ENCODE measurements at regions not wholly inside any gene's neighbourhood (a gene's known extent, or its start where the extent isn't known, plus 50 kb on each side); places are given as distances from the start of the nearest gene placed in this dataset.

DNA sequence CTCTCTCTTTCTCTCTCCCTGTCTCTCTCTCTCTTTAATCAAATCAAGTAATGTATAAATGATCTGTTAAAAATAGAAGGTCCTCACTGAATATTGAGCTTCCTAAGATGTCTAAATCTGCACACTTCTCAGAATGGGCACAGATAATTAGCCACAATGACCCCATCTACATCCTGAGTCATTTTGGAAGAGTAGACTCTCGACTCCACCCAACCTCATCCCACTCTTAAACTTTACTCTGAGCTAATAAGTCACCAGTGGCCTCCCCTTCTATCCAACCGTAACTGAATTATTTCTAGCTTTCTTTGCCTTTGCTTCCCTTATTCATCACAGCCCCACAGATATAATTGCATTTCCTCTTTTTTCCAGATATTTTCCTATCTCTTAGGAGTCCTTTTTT, 326.5 kb upstream of the ZNF717 start:
- Histone ChIP-seq H2AK5ac (ENCODE audit: low read depth, low read length) (no peak overlapping the region), H4K8ac (ENCODE audit: extremely low read depth, insufficient read depth, low read length) (no peak overlapping the region), H2BK15ac (ENCODE audit: low read length) (no peak overlapping the region), H3K4me1 (replicated peaks in 1 of 4; ENCODE audit: control insufficient read depth in 3 of 4, insufficient read depth in 4 of 4, low read length in 3 of 4) (no peaks in the 10 kb centered on the region), H3K14ac (ENCODE audit: insufficient read length) (no peak overlapping the region), H4K5ac (ENCODE audit: insufficient read length, low read depth, low read length) (no peak overlapping the region), H2BK20ac (ENCODE audit: low read length) (no peak overlapping the region), H3K18ac (ENCODE audit: extremely low read depth, low read length) (no peak overlapping the region), H3K23ac (ENCODE audit: insufficient read length) (no peak overlapping the region), H3K9ac (replicated peaks in 1 of 4; ENCODE audit: extremely low read depth in 1 of 4, low read depth in 3 of 4, low read length in 3 of 4) (no peak overlapping the region), H3K79me2 (ENCODE audit: control insufficient read depth in 1 of 2, insufficient read depth in 2 of 2, low read length in 2 of 2) (no peaks in the 10 kb centered on the region), H3K27me3 (replicated peaks in 1 of 4; ENCODE audit: control insufficient read depth in 3 of 4, extremely low read depth in 1 of 4, insufficient read depth in 3 of 4, low read length in 3 of 4) (no peaks in the 10 kb centered on the region), H3K4ac (replicated peaks; ENCODE audit: insufficient read length, low read depth, low read length) (no peak overlapping the region), H3K4me2 (ENCODE audit: insufficient read depth in 1 of 2, low read depth in 2 of 2, low read length in 2 of 2) (no peak overlapping the region), H3K56ac (replicated peaks; ENCODE audit: insufficient read length, low read depth, low read length) (no peak overlapping the region), H2BK5ac (ENCODE audit: low read depth, low read length) (no peak overlapping the region), H3K23me2 (ENCODE audit: low read depth, low read length) (no peaks in the 10 kb centered on the region), H3K9me3 (ENCODE audit: insufficient read depth in 2 of 2, low read depth in 1 of 2, low read length in 1 of 2) (no peaks in the 10 kb centered on the region), H2BK12ac (ENCODE audit: low read depth, low read length) (no peak overlapping the region), H3K79me1 (ENCODE audit: low read depth, low read length) (no peaks in the 10 kb centered on the region), H4K20me1 (replicated peaks in 1 of 2; ENCODE audit: control insufficient read depth in 1 of 2, insufficient read depth in 2 of 2, low read length in 2 of 2) (no peaks in the 10 kb centered on the region), H3K27ac (ENCODE audit: low read depth, low read length) (no peak overlapping the region), H3K36me3 (ENCODE audit: control insufficient read depth in 2 of 4, insufficient read depth in 4 of 4, low read length in 3 of 4) (no peaks in the 10 kb centered on the region), H4K91ac (replicated peaks; ENCODE audit: insufficient read length, low read length) (no peak overlapping the region), H2AFZ (ENCODE audit: low read length) (no peak overlapping the region), H3K4me3 (ENCODE audit: extremely low read depth in 1 of 4, insufficient read depth in 2 of 4, low read depth in 3 of 4, low read length in 4 of 4) (no peak overlapping the region), H2BK120ac (replicated peaks; ENCODE audit: low read depth, low read length) (no peak overlapping the region)
- no peak for DNase-seq (ENCODE audit: low read depth in 1 of 2, low spot score in 2 of 2)
- CTCF ChIA-PET (ENCODE audit: partially characterized antibody), result interaction anchor here (0.8 kb wide), 1 partner anchor 87 kb away, joined by 3 read pairs; no protein-coding TSS in a partner anchor
- WGBS, 2 experiments (ENCODE audit: extremely low coverage in 1 of 2, insufficient coverage in 1 of 2, insufficient read length in 1 of 2, insufficient replicate concordance in 2 of 2, low coverage in 1 of 2, low lambda C conversion rate in 2 of 2, missing lambda C conversion rate in 1 of 2), result 97% methylated on average over 2 of the region's 2 CpGs; no CpG with 5 or more reads in 1 of the 2 experiments
- POLR2A ChIA-PET (ENCODE audit: partially characterized antibody), result no interaction called here
- FAIRE-seq, result no peak
- TF ChIP-seq CEBPB (IDR thresholded peaks at IDR 0.05; ENCODE audit: low read depth, low read length) (no peak), ZNF274 (IDR thresholded peaks at IDR 0.05; ENCODE audit: borderline replicate concordance, extremely low read depth, low read length) (no peak), TCF12 (IDR thresholded peaks at IDR 0.05; ENCODE audit: low read depth, low read length) (no peak), HDAC2 (IDR thresholded peaks at IDR 0.05; ENCODE audit: borderline replicate concordance in 1 of 2, low read depth in 2 of 2, low read length in 2 of 2) (no peak), SIRT6 (IDR thresholded peaks at IDR 0.05; ENCODE audit: low read length) (no peak), CHD2 (IDR thresholded peaks at IDR 0.05; ENCODE audit: low read length) (no peak), SUZ12 (IDR thresholded peaks at IDR 0.05; ENCODE audit: low read length) (no peak), CBX8 (IDR thresholded peaks at IDR 0.05; ENCODE audit: borderline replicate concordance, low read depth, low read length) (no peak), POLR2AphosphoS5 (IDR thresholded peaks at IDR 0.05; ENCODE audit: low read depth, low read length) (no peak), CTBP2 (IDR thresholded peaks at IDR 0.05; ENCODE audit: borderline replicate concordance, insufficient read depth, insufficient read length, low read length) (no peak), SIN3A (conservative IDR thresholded peaks at IDR 0.05 in 1 of 2, IDR thresholded peaks at IDR 0.05 in 1 of 2; ENCODE audit: low read depth in 1 of 2, low read length in 2 of 2) (no peak), KDM1A (IDR thresholded peaks at IDR 0.05; ENCODE audit: borderline replicate concordance, low read length) (no peak), MAFK (IDR thresholded peaks at IDR 0.05; ENCODE audit: low read depth, low read length) (no peak), SIX5 (IDR thresholded peaks at IDR 0.05; ENCODE audit: low read depth, low read length) (no peak), TAF7 (optimal IDR thresholded peaks at IDR 0.05; ENCODE audit: borderline replicate concordance, low read depth, low read length) (no peak), EZH2 (IDR thresholded peaks at IDR 0.05; ENCODE audit: low read depth, low read length, severe bottlenecking) (no peak)

Measured in H1 (cell line).